ENCODE measurements at regions not wholly inside any gene's neighbourhood (a gene's known extent, or its start where the extent isn't known, plus 50 kb on each side); places are given as distances from the start of the nearest gene placed in this dataset.

DNA sequence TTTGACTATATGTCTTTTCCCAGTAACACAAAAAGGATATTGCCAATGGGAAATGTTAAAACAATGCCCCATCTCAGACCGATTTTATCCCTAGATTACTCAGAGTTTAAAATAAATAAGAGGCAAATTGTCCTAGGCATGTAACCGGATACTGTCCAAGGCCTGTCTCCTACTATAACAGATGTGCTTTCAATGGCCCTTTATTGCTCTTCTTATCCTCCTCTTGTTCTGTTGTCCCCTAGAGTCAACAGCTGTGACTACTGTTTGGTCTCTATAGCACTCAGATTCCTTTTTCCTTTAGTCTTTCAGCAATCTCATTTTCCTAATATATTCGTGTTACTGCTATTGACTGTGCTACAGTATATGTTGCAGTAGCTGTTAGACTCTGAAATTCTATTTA is 66.8 kb upstream of the PLS3 start:
- DNase-seq = no peak

DNA sequence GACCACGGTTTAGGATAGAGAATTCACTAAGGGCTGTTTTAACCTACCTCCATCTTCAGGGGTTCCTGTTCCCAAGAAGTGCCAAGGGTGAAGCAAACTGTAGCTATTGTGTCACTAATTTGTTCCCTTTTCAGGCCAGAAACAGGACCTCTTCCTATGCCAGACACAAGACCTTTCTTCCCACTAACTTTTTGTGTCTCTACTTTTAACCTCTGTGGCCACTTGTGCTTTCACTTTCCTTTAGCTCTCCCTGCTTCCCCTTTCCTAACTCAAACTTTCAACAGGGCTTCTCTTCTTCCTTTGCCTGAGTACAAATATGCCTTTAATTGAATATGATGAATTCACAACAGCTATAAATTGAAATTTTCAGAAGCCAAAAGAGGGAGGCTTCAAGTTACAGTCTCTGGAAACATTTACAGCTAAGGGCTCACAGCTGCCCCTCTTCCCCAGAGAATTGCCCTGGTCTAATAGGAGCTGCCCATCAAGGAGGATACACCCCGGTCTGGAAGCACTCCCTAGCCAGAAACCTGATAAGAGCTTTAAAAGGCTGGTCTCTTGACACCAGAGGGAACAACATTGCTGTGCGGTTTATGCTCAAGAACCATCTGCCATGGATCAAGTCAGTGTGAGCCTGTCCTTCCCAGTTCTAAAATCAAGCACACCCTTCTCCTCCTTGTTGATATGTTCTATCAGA is 61.7 kb upstream of the PLS3 start:
- DNase-seq = no peak

DNA sequence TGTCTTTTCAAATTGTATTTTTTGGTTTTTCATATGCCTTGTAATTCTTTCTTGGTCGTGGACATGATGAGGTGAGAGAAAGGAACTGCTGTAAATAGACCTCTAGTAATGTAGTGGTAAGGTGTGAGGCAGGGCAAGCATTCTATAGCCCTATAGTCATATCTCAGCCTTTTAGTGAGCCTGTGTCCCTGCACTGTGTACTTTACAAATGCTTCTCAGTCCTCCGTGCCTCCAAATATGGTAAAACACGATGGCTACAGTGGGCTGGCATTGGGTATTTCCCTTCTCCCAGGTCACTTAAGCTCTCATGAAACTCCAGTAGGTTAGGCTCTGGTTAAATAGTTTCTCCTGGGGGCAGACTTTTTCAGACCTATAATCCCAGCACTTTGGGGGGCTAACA is 57.9 kb upstream of the PLS3 start:
- DNase-seq = no peak

DNA sequence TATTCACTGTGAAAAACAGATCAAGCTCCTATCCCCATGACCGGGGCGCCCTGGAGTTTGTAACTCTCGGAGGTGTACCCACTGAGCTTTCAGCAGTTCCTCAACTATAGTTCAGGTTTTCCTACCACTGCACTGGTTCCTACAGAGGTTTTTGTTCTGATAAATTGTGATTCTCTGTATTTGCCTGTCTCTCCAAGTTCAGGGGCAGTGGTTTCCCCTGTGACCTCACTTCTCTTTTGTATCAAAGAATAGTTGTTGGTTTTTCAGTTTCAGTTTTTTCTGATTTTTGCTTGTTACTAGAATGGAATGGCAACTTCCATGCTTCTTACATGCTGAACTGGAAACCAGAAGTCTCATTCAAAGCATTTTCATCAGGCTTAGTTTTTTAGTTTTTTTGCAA is 56.8 kb upstream of the PLS3 start:
- no peak for DNase-seq
